ENCODE measurements at regions not wholly inside any gene's neighbourhood (a gene's known extent, or its start where the extent isn't known, plus 50 kb on each side); places are given as distances from the start of the nearest gene placed in this dataset.

GRCh38 chr12:62128175-62128975 is 131.8 kb upstream of the USP15 start:
- no peak for ATAC-seq
- no peak overlapping the region for H2AFZ ChIP-seq (ENCODE audit: low read depth, low read length, poor library complexity, severe bottlenecking)
- no peaks in the 10 kb centered on the region for H3K4me1 ChIP-seq (ENCODE audit: control insufficient read depth in 1 of 2, insufficient read depth in 2 of 2, low read length in 2 of 2)
- H3K4me2 ChIP-seq (ENCODE audit: low read length) = no peak overlapping the region
- no TSS peak for BruUV-seq (replicated peaks)
- no peak overlapping the region for H3K4me3 ChIP-seq (replicated peaks in 1 of 2; ENCODE audit: low read depth in 1 of 2, low read length in 2 of 2)
- H3K79me2 ChIP-seq (ENCODE audit: insufficient read depth, low read length) = no peaks in the 10 kb centered on the region
- POLR2A ChIA-PET = no interaction called here
- H3K36me3 ChIP-seq (ENCODE audit: control insufficient read depth in 1 of 2, insufficient read depth in 2 of 2, low read length in 2 of 2) = no peaks in the 10 kb centered on the region
- H3K27me3 ChIP-seq (ENCODE audit: insufficient read depth, low read length) = no peaks in the 10 kb centered on the region
- H3K9ac ChIP-seq (ENCODE audit: low read length) = no peak overlapping the region
- H3K9me3 ChIP-seq (ENCODE audit: control insufficient read depth in 1 of 2, insufficient read depth in 1 of 2, low read depth in 1 of 2, low read length in 2 of 2) = no peaks in the 10 kb centered on the region
- no peak for DNase-seq (ENCODE audit: low read depth, low spot score)
- H4K20me1 ChIP-seq (ENCODE audit: insufficient read depth) = no peaks in the 10 kb centered on the region
- intact Hi-C loops (cut with micrococcal nuclease) = no loop called here
- no peak overlapping the region for H3K27ac ChIP-seq (ENCODE audit: low read depth, low read length)
- CTCF ChIA-PET = no interaction called here
- no peak for TF ChIP-seq POLR2AphosphoS5 (IDR thresholded peaks at IDR 0.05; ENCODE audit: low read depth, low read length)
- TF ChIP-seq YY1 (IDR thresholded peaks at IDR 0.05; ENCODE audit: extremely low read depth, insufficient replicate concordance, low read depth, low read length) = no peak
- no peak for TF ChIP-seq CBX3 (IDR thresholded peaks at IDR 0.05; ENCODE audit: low read depth)
- no peak for TF ChIP-seq EZH2 (IDR thresholded peaks at IDR 0.05)
- no peak for TF ChIP-seq EGR1 (IDR thresholded peaks at IDR 0.05; ENCODE audit: low read depth)
- TF ChIP-seq RAD21 (IDR thresholded peaks at IDR 0.05; ENCODE audit: low read depth) = no peak
- no peak for TF ChIP-seq CTCF (IDR thresholded peaks at IDR 0.05 in 2 of 3, conservative IDR thresholded peaks at IDR 0.05 in 1 of 3; ENCODE audit: borderline replicate concordance in 1 of 3, insufficient read depth in 1 of 3, low read depth in 2 of 3, low read length in 2 of 3)
- TF ChIP-seq JUND (IDR thresholded peaks at IDR 0.05) = no peak
- TF ChIP-seq SIN3A (IDR thresholded peaks at IDR 0.05; ENCODE audit: low read depth) = no peak
- no peak for TF ChIP-seq ATF3 (IDR thresholded peaks at IDR 0.05)
- TF ChIP-seq CEBPB (IDR thresholded peaks at IDR 0.05; ENCODE audit: low read depth) = no peak
- TF ChIP-seq ZNF274 (IDR thresholded peaks at IDR 0.05; ENCODE audit: low read depth, low read length) = no peak
- TF ChIP-seq TCF7L2 (IDR thresholded peaks at IDR 0.05; ENCODE audit: borderline replicate concordance, extremely low read depth, insufficient read depth, insufficient read length) = no peak
- RAD21 ChIA-PET (ENCODE audit: low non-redundant PET in 1 of 2, low total read pairs in 2 of 2, uncharacterized antibody in 2 of 2, unreplicated experiment in 2 of 2) = no interaction called here
- H3K9me2 ChIP-seq (ENCODE audit: insufficient read depth) = no peaks in the 10 kb centered on the region
